Prostate gland (tissue), 2 donors: ENCODE measurements at regions not wholly inside any gene's neighbourhood (a gene's known extent, or its start where the extent isn't known, plus 50 kb on each side); places are given as distances from the start of the nearest gene placed in this dataset.

Experiments used
- DNase-seq: peaks from one replicate; pipeline ENCODE4 v3.0.0-alpha.2; 2019; ENCODE audit warnings: low spot score
- H3K27ac ChIP-seq, 2 donors: fragments of 200-600 bp; sonication (generic); 2 replicates each; pipeline ENCODE4 v1.5.1; 2017 to 2019
- H3K27me3 ChIP-seq: fragments of 200-600 bp; sonication (generic); replicated peaks from 2 replicates; pipeline ENCODE4 v1.5.1; 2019; ENCODE audit not compliant: insufficient read depth
- H3K36me3 ChIP-seq, 2 donors: fragments of 200-600 bp; sonication (generic); 1 replicate in 1 of 2; 2 replicates in 1 of 2; pipeline versions ENCODE4 v1.5.1 to v1.8.1; 2017 to 2019
- H3K4me1 ChIP-seq: fragments of 200-600 bp; sonication (generic); replicated peaks from 2 replicates; pipeline ENCODE4 v1.5.1; 2019
- H3K4me3 ChIP-seq, 2 donors: fragments of 200-600 bp; sonication (generic); 2 replicates each; pipeline ENCODE4 v1.5.1; 2017 to 2019
- H3K9me3 ChIP-seq: fragments of 200-600 bp; sonication (generic); 2 replicates; pipeline ENCODE4 v1.5.1; 2017
- POLR2A ChIP-seq: fragments of 450-650 bp; IDR thresholded peaks from one replicate; pipeline ENCODE4 v1.6.1; 2016; ENCODE audit warnings: antibody characterized with exemption, mild to moderate bottlenecking
- POLR2AphosphoS5 ChIP-seq: sonication (generic); formaldehyde crosslinking; IDR thresholded peaks from one replicate; pipeline ENCODE4 v1.6.1; 2017; ENCODE audit warnings: antibody characterized with exemption
- WGBS: methylation state at CpG from one replicate; pipeline ENCODE4 v1.1.5; 2018; 5-methylcytosine and 5-hydroxymethylcytosine counted together
- intact Hi-C: fragments of 100-400 bp; cut with DNase I; formaldehyde crosslinking; loops from one replicate; pipeline ENCODE4 v1.14.2; 2022
- TF ChIP-seq, protein P1 (sequence below), 4 experiments: fragments of 200-600 bp in 2 of 4; fragments of 450-650 bp in 2 of 4; sonication (generic) in 2 of 4; IDR thresholded peaks; 1 replicate in 3 of 4; 2 replicates in 1 of 4; pipeline ENCODE4 v1.5.1; 2016 to 2019; ENCODE audit warnings: antibody characterized with exemption in 4 of 4, mild to moderate bottlenecking in 2 of 4, moderate library complexity in 2 of 4

DNA sequence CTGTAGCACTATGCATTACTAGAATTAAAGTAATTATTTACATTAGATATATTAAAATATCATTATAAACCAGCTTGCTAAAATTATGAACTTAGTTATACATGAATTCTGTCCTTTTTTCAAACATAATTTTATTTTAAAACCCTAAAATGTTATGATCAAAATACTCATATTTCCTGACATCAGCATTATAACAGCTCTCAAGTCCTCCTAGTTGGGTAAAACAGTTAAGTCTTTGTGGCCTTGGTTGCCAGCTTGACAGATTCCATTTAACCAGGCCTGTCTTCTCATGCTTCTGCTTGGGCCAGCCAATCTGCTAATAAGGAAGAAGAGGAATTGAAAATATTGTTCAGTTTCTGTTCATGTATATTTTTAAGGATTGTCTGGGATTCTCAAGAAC lies 147.9 kb upstream of the SLC35B3 start:
- Histone ChIP-seq H3K36me3 (no peaks in the 10 kb centered on the region), H3K27ac (no peak overlapping the region), H3K27me3 (no peaks in the 10 kb centered on the region), H3K9me3 (no peaks in the 10 kb centered on the region), H3K4me3 (no peak overlapping the region), H3K4me1 (no peaks in the 10 kb centered on the region)
- TF ChIP-seq POLR2A: no peak
- TF ChIP-seq, protein P1, sequence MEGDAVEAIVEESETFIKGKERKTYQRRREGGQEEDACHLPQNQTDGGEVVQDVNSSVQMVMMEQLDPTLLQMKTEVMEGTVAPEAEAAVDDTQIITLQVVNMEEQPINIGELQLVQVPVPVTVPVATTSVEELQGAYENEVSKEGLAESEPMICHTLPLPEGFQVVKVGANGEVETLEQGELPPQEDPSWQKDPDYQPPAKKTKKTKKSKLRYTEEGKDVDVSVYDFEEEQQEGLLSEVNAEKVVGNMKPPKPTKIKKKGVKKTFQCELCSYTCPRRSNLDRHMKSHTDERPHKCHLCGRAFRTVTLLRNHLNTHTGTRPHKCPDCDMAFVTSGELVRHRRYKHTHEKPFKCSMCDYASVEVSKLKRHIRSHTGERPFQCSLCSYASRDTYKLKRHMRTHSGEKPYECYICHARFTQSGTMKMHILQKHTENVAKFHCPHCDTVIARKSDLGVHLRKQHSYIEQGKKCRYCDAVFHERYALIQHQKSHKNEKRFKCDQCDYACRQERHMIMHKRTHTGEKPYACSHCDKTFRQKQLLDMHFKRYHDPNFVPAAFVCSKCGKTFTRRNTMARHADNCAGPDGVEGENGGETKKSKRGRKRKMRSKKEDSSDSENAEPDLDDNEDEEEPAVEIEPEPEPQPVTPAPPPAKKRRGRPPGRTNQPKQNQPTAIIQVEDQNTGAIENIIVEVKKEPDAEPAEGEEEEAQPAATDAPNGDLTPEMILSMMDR (IDR thresholded peaks at IDR 0.05): no peak
- TF ChIP-seq POLR2AphosphoS5: no peak
- intact Hi-C loops: no loop called here
- no peak for DNase-seq

DNA sequence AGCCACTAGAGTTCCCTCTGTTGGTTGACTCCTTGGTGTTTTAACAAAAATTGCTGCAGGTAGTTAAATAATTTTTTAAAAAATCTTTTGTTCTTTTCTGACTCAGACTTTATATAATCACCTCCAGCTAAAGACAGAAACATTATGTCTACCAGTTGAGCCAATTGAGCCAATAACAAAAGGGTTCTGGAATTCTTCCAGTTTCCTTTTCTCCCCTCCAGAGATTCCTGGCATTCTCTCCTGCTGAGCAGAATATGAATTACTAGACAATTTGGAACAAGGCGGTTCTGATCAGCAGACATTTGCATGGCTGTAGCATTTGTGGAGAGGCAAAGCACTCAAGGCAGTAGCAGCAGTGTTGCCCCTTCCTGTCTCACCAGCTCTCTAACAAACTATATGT lies 144.0 kb upstream of the SLC35B3 start:
- H3K4me3 ChIP-seq: no peak overlapping the region
- intact Hi-C loops: no loop called here
- no peaks in the 10 kb centered on the region for H3K36me3 ChIP-seq
- no peaks in the 10 kb centered on the region for H3K27me3 ChIP-seq
- H3K4me1 ChIP-seq: no peaks in the 10 kb centered on the region
- DNase-seq: no peak
- 71% methylated on average over 1 of the region's 1 CpG for WGBS
- H3K9me3 ChIP-seq: no peaks in the 10 kb centered on the region
- no peak overlapping the region for H3K27ac ChIP-seq
- no peak for TF ChIP-seq POLR2AphosphoS5
- TF ChIP-seq POLR2A: no peak
- TF ChIP-seq, protein P1 (IDR thresholded peaks at IDR 0.05): no peak

DNA sequence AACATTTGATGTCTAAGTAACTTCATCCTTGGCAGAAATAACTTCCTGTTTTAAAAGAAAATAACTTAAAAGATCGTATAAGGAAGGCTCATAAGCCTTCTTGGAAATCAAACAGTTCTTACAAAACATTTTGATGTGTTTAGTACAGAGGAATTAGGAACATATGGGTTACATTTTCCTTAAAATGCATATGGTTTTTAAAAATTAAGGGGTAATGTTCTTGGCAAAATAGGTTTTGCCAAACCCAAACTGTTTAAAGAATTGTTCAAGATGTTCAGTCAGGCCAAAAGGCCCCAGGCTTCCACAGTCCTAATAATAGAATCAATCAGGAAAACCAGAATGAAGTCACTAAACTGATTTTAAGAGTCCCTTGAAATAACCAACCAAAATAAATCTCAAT lies 142.7 kb upstream of the SLC35B3 start:
- no peak for DNase-seq
- Histone ChIP-seq H3K9me3 (no peaks in the 10 kb centered on the region), H3K36me3 (no peaks in the 10 kb centered on the region), H3K4me1 (no peaks in the 10 kb centered on the region), H3K4me3 (no peak overlapping the region), H3K27me3 (no peaks in the 10 kb centered on the region), H3K27ac (no peak overlapping the region)
- TF ChIP-seq, protein P1 (IDR thresholded peaks at IDR 0.05): no peak
- no peak for TF ChIP-seq POLR2AphosphoS5
- TF ChIP-seq POLR2A: no peak
- intact Hi-C loops: no loop called here
- 16% methylated on average over 1 of the region's 1 CpG for WGBS

DNA sequence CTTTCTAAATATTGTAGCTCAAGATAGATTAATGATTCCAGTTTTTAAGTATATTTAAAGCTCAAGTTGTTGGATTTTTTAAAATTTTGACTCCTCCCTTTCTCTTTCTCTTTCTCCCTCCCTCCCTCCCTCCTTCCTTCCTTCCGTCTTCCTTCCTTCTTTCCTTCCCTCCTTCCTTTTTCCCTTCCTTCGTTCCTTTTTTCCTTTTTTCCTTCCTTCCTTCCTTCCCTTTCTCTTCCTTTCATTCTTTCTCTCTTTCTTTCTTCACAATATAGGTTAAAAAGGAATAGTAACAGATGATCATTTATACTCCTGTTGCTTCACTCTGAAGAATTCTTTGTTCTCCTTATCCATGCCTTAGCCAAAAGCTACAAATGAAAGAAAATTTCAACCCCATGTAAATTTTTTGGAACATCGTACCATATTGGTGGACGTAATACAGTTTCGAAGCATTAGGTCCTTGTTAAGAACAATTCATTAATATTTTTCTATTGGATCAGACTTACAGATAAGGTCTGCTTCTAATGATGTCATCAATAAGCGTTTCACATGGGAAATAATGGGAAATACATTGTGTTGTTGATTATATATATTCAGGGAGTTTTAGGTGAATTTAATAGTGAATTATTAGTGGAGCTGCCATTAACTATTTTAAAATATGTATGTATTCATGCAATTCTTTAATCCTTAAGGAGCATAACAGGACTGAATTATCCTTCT lies 139.6 kb upstream of the SLC35B3 start:
- WGBS: 91% methylated on average over 6 of the region's 6 CpGs
- no peaks in the 10 kb centered on the region for H3K9me3 ChIP-seq

DNA sequence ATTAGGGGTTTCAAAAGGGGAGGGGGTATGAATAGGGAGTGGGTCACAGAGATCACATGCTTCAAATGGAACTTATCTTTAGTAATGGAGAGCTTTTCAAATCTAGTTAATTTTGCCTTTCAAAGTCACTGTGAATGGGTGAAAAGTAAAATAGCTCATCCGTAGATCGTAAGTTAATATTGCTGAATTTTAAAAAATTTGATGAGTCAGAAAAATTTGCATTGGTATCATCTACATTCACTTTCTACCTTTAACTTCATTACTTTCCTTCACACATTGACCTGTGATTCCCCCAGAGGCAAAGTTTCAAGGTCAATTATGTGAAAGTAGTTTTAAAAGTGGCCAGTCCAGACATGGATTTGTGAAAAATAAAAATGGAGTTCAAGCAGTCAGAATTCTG lies 139.0 kb upstream of the SLC35B3 start:
- H3K27ac ChIP-seq: no peak overlapping the region
- TF ChIP-seq, protein P1 (IDR thresholded peaks at IDR 0.05): no peak
- TF ChIP-seq POLR2AphosphoS5 (no peak), POLR2A (no peak)
- H3K27me3 ChIP-seq: no peaks in the 10 kb centered on the region
- no peaks in the 10 kb centered on the region for H3K9me3 ChIP-seq
- H3K36me3 ChIP-seq: no peaks in the 10 kb centered on the region
- WGBS: 98% methylated on average over 2 of the region's 2 CpGs
- no peak for DNase-seq
- intact Hi-C loops: no loop called here
- H3K4me3 ChIP-seq: no peak overlapping the region
- H3K4me1 ChIP-seq: no peaks in the 10 kb centered on the region

More for the DNA sequence above, 139.6 kb upstream of the SLC35B3 start:
- intact Hi-C loops: no loop called here
- TF ChIP-seq, protein P1 (IDR thresholded peaks at IDR 0.05): no peak
- TF ChIP-seq POLR2A (no peak), POLR2AphosphoS5 (no peak)
- H3K36me3 ChIP-seq: no peaks in the 10 kb centered on the region
- no peak for DNase-seq
- H3K4me3 ChIP-seq: no peak overlapping the region
- H3K27me3 ChIP-seq: no peaks in the 10 kb centered on the region
- no peaks in the 10 kb centered on the region for H3K4me1 ChIP-seq
- no peak overlapping the region for H3K27ac ChIP-seq
